ENCODE measurements at regions not wholly inside any gene's neighbourhood (a gene's known extent, or its start where the extent isn't known, plus 50 kb on each side); places are given as distances from the start of the nearest gene placed in this dataset.

GRCh38 chr18:43794363-43794762 is 517.1 kb upstream of the SYT4 start:
- H3K36me3 ChIP-seq (ENCODE audit: control insufficient read depth in 4 of 4, insufficient read depth in 4 of 4, low read length in 3 of 4), result no peaks in the 10 kb centered on the region
- no peaks in the 10 kb centered on the region for H3K4me1 ChIP-seq (ENCODE audit: control extremely low read depth in 1 of 4, control insufficient read depth in 4 of 4, insufficient read depth in 4 of 4, low read length in 3 of 4)
- no peak overlapping the region for H3K27ac ChIP-seq (ENCODE audit: insufficient read depth in 1 of 2, low read depth in 1 of 2, low read length in 2 of 2, poor library complexity in 1 of 2, severe bottlenecking in 2 of 2)
- WGBS (ENCODE audit: insufficient coverage), result 60% methylated on average over 1 of the region's 2 CpGs
- POLR2A ChIA-PET, result no interaction called here
- no peak overlapping the region for H3K4me3 ChIP-seq (ENCODE audit: control insufficient read depth in 1 of 7, extremely low read depth in 1 of 7, insufficient read depth in 4 of 7, low read depth in 2 of 7, low read length in 6 of 7)
- H3K9me3 ChIP-seq (ENCODE audit: control extremely low read depth in 1 of 5, control insufficient read depth in 4 of 5, insufficient read depth in 2 of 5, low read depth in 1 of 5, low read length in 4 of 5), result no peaks in the 10 kb centered on the region
- H3K27me3 ChIP-seq (replicated peaks in 2 of 5; ENCODE audit: control insufficient read depth in 4 of 5, insufficient read depth in 5 of 5, low read length in 4 of 5), result no peaks in the 10 kb centered on the region
- DNase-seq, result no peak
- CTCF ChIA-PET, result no interaction called here

- POLR2A ChIA-PET, result interaction anchor here (0.6 kb wide), 1 partner anchor 171 kb away, joined by 3 read pairs; no protein-coding TSS in a partner anchor
- CTCF ChIA-PET, result no interaction called here
- DNase-seq, result no peak
- Histone ChIP-seq H3K9me3 (ENCODE audit: control extremely low read depth in 1 of 5, control insufficient read depth in 4 of 5, insufficient read depth in 2 of 5, low read depth in 1 of 5, low read length in 4 of 5) (peaks cover 0 to under 1% (median 0%) of the 10 kb centered on the region in 5 experiments), H3K4me1 (ENCODE audit: control extremely low read depth in 1 of 4, control insufficient read depth in 4 of 4, insufficient read depth in 4 of 4, low read length in 3 of 4) (no peaks in the 10 kb centered on the region), H3K36me3 (ENCODE audit: control insufficient read depth in 4 of 4, insufficient read depth in 4 of 4, low read length in 3 of 4) (no peaks in the 10 kb centered on the region), H3K27me3 (replicated peaks in 2 of 5; ENCODE audit: control insufficient read depth in 4 of 5, insufficient read depth in 5 of 5, low read length in 4 of 5) (no peaks in the 10 kb centered on the region), H3K27ac (ENCODE audit: insufficient read depth in 1 of 2, low read depth in 1 of 2, low read length in 2 of 2, poor library complexity in 1 of 2, severe bottlenecking in 2 of 2) (no peak overlapping the region), H3K4me3 (ENCODE audit: control insufficient read depth in 1 of 7, extremely low read depth in 1 of 7, insufficient read depth in 4 of 7, low read depth in 2 of 7, low read length in 6 of 7) (no peak overlapping the region)
- WGBS (ENCODE audit: insufficient coverage), result no CpG with 5 or more reads among the region's 1 CpG
Observed at GRCh38 chr18:43797347-43797746, 520.1 kb upstream of the SYT4 start.

GRCh38 chr18:43800584-43800983 is 523.3 kb upstream of the SYT4 start:
- H3K9me3 ChIP-seq (ENCODE audit: control extremely low read depth in 1 of 5, control insufficient read depth in 4 of 5, insufficient read depth in 2 of 5, low read depth in 1 of 5, low read length in 4 of 5), result peaks cover 0 to 1% (median 0%) of the 10 kb centered on the region in 5 experiments
- no peaks in the 10 kb centered on the region for H3K27me3 ChIP-seq (replicated peaks in 2 of 5; ENCODE audit: control insufficient read depth in 4 of 5, insufficient read depth in 5 of 5, low read length in 4 of 5)
- H3K27ac ChIP-seq (ENCODE audit: insufficient read depth in 1 of 2, low read depth in 1 of 2, low read length in 2 of 2, poor library complexity in 1 of 2, severe bottlenecking in 2 of 2), result no peak overlapping the region
- DNase-seq, result no peak
- WGBS (ENCODE audit: insufficient coverage), result 80% methylated on average over 1 of the region's 4 CpGs
- POLR2A ChIA-PET, result no interaction called here
- no peaks in the 10 kb centered on the region for H3K36me3 ChIP-seq (ENCODE audit: control insufficient read depth in 4 of 4, insufficient read depth in 4 of 4, low read length in 3 of 4)
- H3K4me3 ChIP-seq (ENCODE audit: control insufficient read depth in 1 of 7, extremely low read depth in 1 of 7, insufficient read depth in 4 of 7, low read depth in 2 of 7, low read length in 6 of 7), result no peak overlapping the region
- no peaks in the 10 kb centered on the region for H3K4me1 ChIP-seq (ENCODE audit: control extremely low read depth in 1 of 4, control insufficient read depth in 4 of 4, insufficient read depth in 4 of 4, low read length in 3 of 4)
- CTCF ChIA-PET, result no interaction called here

- Histone ChIP-seq H3K27ac (ENCODE audit: insufficient read depth in 1 of 2, low read depth in 1 of 2, low read length in 2 of 2, poor library complexity in 1 of 2, severe bottlenecking in 2 of 2) (no peak overlapping the region), H3K9me3 (ENCODE audit: control extremely low read depth in 1 of 5, control insufficient read depth in 4 of 5, insufficient read depth in 2 of 5, low read depth in 1 of 5, low read length in 4 of 5) (peaks cover 0 to 1% (median 0%) of the 10 kb centered on the region in 5 experiments), H3K27me3 (replicated peaks in 2 of 5; ENCODE audit: control insufficient read depth in 4 of 5, insufficient read depth in 5 of 5, low read length in 4 of 5) (no peaks in the 10 kb centered on the region), H3K4me3 (ENCODE audit: control insufficient read depth in 1 of 7, extremely low read depth in 1 of 7, insufficient read depth in 4 of 7, low read depth in 2 of 7, low read length in 6 of 7) (no peak overlapping the region), H3K4me1 (ENCODE audit: control extremely low read depth in 1 of 4, control insufficient read depth in 4 of 4, insufficient read depth in 4 of 4, low read length in 3 of 4) (no peaks in the 10 kb centered on the region), H3K36me3 (ENCODE audit: control insufficient read depth in 4 of 4, insufficient read depth in 4 of 4, low read length in 3 of 4) (no peaks in the 10 kb centered on the region)
- ChIA-PET CTCF (no interaction called here), POLR2A (no interaction called here)
- 80% methylated on average over 5 of the region's 5 CpGs for WGBS (ENCODE audit: insufficient coverage)
- DNase-seq, result no peak
Observed at GRCh38 chr18:43805646-43806194, 528.4 kb upstream of the SYT4 start.

- no peaks in the 10 kb centered on the region for H3K27me3 ChIP-seq (replicated peaks in 2 of 5; ENCODE audit: control insufficient read depth in 4 of 5, insufficient read depth in 5 of 5, low read length in 4 of 5)
- no peak overlapping the region for H3K4me3 ChIP-seq (ENCODE audit: control insufficient read depth in 1 of 7, extremely low read depth in 1 of 7, insufficient read depth in 4 of 7, low read depth in 2 of 7, low read length in 6 of 7)
- ChIA-PET POLR2A (no interaction called here), CTCF (no interaction called here)
- no peak overlapping the region for H3K27ac ChIP-seq (ENCODE audit: insufficient read depth in 1 of 2, low read depth in 1 of 2, low read length in 2 of 2, poor library complexity in 1 of 2, severe bottlenecking in 2 of 2)
- H3K36me3 ChIP-seq (ENCODE audit: control insufficient read depth in 4 of 4, insufficient read depth in 4 of 4, low read length in 3 of 4), result no peaks in the 10 kb centered on the region
- no peak for DNase-seq
- H3K4me1 ChIP-seq (ENCODE audit: control extremely low read depth in 1 of 4, control insufficient read depth in 4 of 4, insufficient read depth in 4 of 4, low read length in 3 of 4), result no peaks in the 10 kb centered on the region
- WGBS (ENCODE audit: insufficient coverage), result no CpG with 5 or more reads among the region's 1 CpG
- H3K9me3 ChIP-seq (ENCODE audit: control extremely low read depth in 1 of 5, control insufficient read depth in 4 of 5, insufficient read depth in 2 of 5, low read depth in 1 of 5, low read length in 4 of 5), result no peaks in the 10 kb centered on the region
Observed at GRCh38 chr18:43812627-43813026, 535.3 kb upstream of the SYT4 start.

- Histone ChIP-seq H3K27me3 (replicated peaks in 2 of 5; ENCODE audit: control insufficient read depth in 4 of 5, insufficient read depth in 5 of 5, low read length in 4 of 5) (no peaks in the 10 kb centered on the region), H3K27ac (ENCODE audit: insufficient read depth in 1 of 2, low read depth in 1 of 2, low read length in 2 of 2, poor library complexity in 1 of 2, severe bottlenecking in 2 of 2) (no peak overlapping the region), H3K36me3 (ENCODE audit: control insufficient read depth in 4 of 4, insufficient read depth in 4 of 4, low read length in 3 of 4) (no peaks in the 10 kb centered on the region), H3K4me3 (ENCODE audit: control insufficient read depth in 1 of 7, extremely low read depth in 1 of 7, insufficient read depth in 4 of 7, low read depth in 2 of 7, low read length in 6 of 7) (no peak overlapping the region), H3K9me3 (ENCODE audit: control extremely low read depth in 1 of 5, control insufficient read depth in 4 of 5, insufficient read depth in 2 of 5, low read depth in 1 of 5, low read length in 4 of 5) (no peaks in the 10 kb centered on the region), H3K4me1 (ENCODE audit: control extremely low read depth in 1 of 4, control insufficient read depth in 4 of 4, insufficient read depth in 4 of 4, low read length in 3 of 4) (no peaks in the 10 kb centered on the region)
- ChIA-PET CTCF (no interaction called here), POLR2A (no interaction called here)
- 100% methylated on average over 1 of the region's 1 CpG for WGBS (ENCODE audit: insufficient coverage)
- DNase-seq, result no peak
Observed at GRCh38 chr18:43819397-43819796, 542.1 kb upstream of the SYT4 start.

- no peak for DNase-seq
- Histone ChIP-seq H3K27ac (ENCODE audit: insufficient read depth in 1 of 2, low read depth in 1 of 2, low read length in 2 of 2, poor library complexity in 1 of 2, severe bottlenecking in 2 of 2) (no peak overlapping the region), H3K4me3 (ENCODE audit: control insufficient read depth in 1 of 7, extremely low read depth in 1 of 7, insufficient read depth in 4 of 7, low read depth in 2 of 7, low read length in 6 of 7) (no peak overlapping the region), H3K27me3 (replicated peaks in 2 of 5; ENCODE audit: control insufficient read depth in 4 of 5, insufficient read depth in 5 of 5, low read length in 4 of 5) (no peaks in the 10 kb centered on the region), H3K4me1 (ENCODE audit: control extremely low read depth in 1 of 4, control insufficient read depth in 4 of 4, insufficient read depth in 4 of 4, low read length in 3 of 4) (no peaks in the 10 kb centered on the region), H3K36me3 (ENCODE audit: control insufficient read depth in 4 of 4, insufficient read depth in 4 of 4, low read length in 3 of 4) (no peaks in the 10 kb centered on the region), H3K9me3 (ENCODE audit: control extremely low read depth in 1 of 5, control insufficient read depth in 4 of 5, insufficient read depth in 2 of 5, low read depth in 1 of 5, low read length in 4 of 5) (no peaks in the 10 kb centered on the region)
- ChIA-PET CTCF (no interaction called here), POLR2A (no interaction called here)
- WGBS (ENCODE audit: insufficient coverage), result no CpG with 5 or more reads among the region's 1 CpG
Observed at GRCh38 chr18:43819873-43820272, 542.6 kb upstream of the SYT4 start.
